Astrocyte of the cerebellum (primary cell): ENCODE measurements at regions not wholly inside any gene's neighbourhood (a gene's known extent, or its start where the extent isn't known, plus 50 kb on each side); places are given as distances from the start of the nearest gene placed in this dataset.

Source experiments
- DNase-seq: peaks from one replicate; pipeline ENCODE4 v3.0.0-alpha.2; 2011; ENCODE audit warnings: low read depth
- H3K4me3 ChIP-seq: 2 replicates; pipeline ENCODE4 v1.5.1; 2011; ENCODE audit warnings: mild to moderate bottlenecking, low read depth, low read length, moderate library complexity
- in situ Hi-C: cut with HindIII; loops from 2 replicates; pipeline ENCODE4 v1.10.0; 2017; ENCODE audit warnings: low sequenced_read_pairs
- TF ChIP-seq, protein P1 (sequence below): IDR thresholded peaks from 2 replicates; pipeline ENCODE4 v1.5.1; 2012; ENCODE audit warnings: low read length, low read depth, moderate library complexity, mild to moderate bottlenecking; ENCODE audit errors: missing control alignments

DNA sequence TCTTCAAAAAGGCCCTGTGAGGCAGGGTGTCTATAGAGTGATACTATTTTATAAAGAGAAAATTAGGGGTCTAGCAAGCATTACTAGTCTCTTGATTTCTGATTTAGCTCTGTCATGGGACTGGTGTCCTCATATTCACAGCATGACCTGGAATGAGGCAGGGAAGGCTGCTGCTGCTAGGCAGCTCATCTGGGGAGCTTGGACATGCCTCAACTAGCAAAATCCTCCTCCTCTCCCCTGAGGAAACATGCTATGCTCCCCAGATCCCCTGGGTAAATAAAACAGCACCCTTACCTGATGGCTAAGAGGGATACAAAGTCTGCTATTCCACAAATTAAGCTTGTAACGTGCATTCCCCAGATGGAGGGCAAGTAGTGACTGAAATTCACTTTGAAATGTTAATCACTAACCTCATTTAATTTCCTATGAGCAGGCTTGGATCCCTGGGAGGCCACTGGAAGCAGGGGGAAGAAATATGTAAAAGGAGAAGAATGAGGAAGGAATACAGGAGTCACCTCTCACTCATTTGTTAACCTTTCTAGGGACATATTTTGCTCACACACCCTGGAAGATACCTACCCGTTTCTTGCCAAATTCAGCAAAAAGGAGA is 709.4 kb downstream of the SQOR start:
- TF ChIP-seq, protein P1, sequence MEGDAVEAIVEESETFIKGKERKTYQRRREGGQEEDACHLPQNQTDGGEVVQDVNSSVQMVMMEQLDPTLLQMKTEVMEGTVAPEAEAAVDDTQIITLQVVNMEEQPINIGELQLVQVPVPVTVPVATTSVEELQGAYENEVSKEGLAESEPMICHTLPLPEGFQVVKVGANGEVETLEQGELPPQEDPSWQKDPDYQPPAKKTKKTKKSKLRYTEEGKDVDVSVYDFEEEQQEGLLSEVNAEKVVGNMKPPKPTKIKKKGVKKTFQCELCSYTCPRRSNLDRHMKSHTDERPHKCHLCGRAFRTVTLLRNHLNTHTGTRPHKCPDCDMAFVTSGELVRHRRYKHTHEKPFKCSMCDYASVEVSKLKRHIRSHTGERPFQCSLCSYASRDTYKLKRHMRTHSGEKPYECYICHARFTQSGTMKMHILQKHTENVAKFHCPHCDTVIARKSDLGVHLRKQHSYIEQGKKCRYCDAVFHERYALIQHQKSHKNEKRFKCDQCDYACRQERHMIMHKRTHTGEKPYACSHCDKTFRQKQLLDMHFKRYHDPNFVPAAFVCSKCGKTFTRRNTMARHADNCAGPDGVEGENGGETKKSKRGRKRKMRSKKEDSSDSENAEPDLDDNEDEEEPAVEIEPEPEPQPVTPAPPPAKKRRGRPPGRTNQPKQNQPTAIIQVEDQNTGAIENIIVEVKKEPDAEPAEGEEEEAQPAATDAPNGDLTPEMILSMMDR, result no peak
- in situ Hi-C loops, result no loop called here
- no peak overlapping the region for H3K4me3 ChIP-seq
- no peak for DNase-seq

GRCh38 chr15:46344915-46345314 is 710.1 kb downstream of the SQOR start:
- TF ChIP-seq, protein P1, result no peak
- no peak for DNase-seq
- H3K4me3 ChIP-seq, result no peak overlapping the region
- in situ Hi-C loops, result no loop called here

DNA sequence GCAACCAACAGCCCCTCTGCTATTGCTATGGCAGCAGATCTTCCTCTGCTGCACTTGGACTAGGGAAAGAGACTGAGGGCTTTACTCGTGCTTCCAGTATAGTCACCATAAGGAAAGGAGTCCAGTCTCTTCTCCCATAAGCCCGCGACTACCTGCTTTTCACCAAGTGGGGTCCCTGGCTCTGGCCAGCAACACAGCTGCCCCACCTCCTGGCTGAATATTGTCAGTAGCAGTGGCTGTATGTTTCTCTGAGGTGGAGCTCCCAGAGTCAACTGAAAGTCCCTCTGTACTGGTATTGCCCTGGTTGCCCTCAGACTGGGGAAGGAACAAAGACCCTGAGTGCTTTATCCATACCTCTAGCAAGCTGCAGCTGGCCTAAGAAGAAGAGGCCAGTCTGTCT is 719.6 kb downstream of the SQOR start:
- H3K4me3 ChIP-seq, result no peak overlapping the region
- TF ChIP-seq, protein P1, result no peak
- in situ Hi-C loops, result no loop called here
- no peak for DNase-seq

DNA sequence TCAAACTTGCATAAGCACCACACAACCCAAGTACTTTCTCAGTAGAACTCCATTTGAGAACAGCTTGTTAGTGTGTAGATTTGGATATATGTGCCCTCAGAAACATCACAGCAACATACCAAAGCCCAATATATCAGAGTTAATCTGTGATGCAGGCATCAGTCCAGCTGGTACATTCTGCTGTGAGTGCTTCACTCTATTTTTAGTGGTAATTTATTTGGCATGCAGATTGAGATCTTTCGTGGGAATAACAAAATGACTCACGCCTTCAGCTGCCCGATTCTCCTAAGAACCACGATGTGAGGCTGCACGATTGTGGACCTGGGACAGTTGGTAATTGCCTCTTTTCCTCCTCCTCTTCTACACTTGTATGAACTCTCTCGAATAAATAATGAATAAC is 730.7 kb downstream of the SQOR start:
- in situ Hi-C loops, result no loop called here
- TF ChIP-seq, protein P1, result no peak

DNA sequence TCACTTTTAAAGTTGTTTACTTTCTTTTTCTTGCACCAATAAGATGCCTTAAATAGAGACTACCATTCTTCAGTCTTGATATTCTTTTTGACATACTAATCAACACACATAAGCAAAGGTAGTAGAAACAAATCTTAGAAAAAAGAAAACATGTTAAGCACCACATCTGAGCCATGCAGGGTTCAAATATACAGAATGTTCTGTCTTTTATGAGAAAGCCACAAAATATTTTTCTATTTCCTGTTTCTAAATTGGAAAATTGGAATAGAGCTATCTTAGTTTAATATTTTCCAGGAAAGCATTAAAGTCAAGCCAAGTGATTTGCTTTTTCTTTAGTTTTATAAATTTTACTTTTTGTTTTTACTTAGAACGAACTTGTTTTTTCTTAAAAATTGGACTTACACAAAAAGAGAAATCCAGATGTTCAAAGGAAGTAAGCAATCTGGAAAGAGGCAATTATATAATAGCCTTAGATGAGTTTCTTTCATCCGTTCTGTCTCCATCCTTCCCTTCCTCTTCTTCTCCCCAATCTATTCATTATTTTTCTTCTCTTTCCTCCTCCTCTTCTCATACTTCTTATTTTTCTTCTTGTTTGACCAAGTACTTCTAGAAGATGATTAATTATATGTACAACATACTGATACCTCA is 731.7 kb downstream of the SQOR start:
- TF ChIP-seq, protein P1, result no peak
- no peak for DNase-seq
- in situ Hi-C loops, result no loop called here
- H3K4me3 ChIP-seq, result no peak overlapping the region

More for the DNA sequence above, 730.7 kb downstream of the SQOR start:
- peak; percentile 1 for DNase-seq
- no peak overlapping the region for H3K4me3 ChIP-seq

- no peak for DNase-seq
- no peak overlapping the region for H3K4me3 ChIP-seq
- TF ChIP-seq, protein P1, result no peak
- in situ Hi-C loops, result no loop called here
Measured at GRCh38 chr15:46383978-46384377, 749.1 kb downstream of the SQOR start.
